Stimulated activated memory B cell treated with anti-CD40 and anti-IgM and Interleukin-4, amounts not matched to agents 10 μg/mL and 1 μg/mL and 100 μg/mL, for 72 hours (primary cell): ENCODE measurements at regions not wholly inside any gene's neighbourhood (a gene's known extent, or its start where the extent isn't known, plus 50 kb on each side); places are given as distances from the start of the nearest gene placed in this dataset.
"Not testable (repeated sequence)": the region's sequence is repeated elsewhere in the genome, so short reads cannot be mapped to it uniquely, and the experiment has no call there.

Experiments used
- ATAC-seq: fragments of 150-1000 bp; cut with Tn5 transposase; 2 replicates; pipeline ENCODE4 v1.10.0; 2021
- H3K27ac Mint-ChIP-seq: one replicate; pipeline ENCODE4 v1.8.0; 2022; ENCODE audit warnings: mild to moderate bottlenecking, mixed read lengths
- H3K27me3 Mint-ChIP-seq: one replicate; pipeline ENCODE4 v1.8.0; 2022; ENCODE audit warnings: mixed read lengths
- H3K36me3 Mint-ChIP-seq: one replicate; pipeline ENCODE4 v1.8.0; 2022; ENCODE audit warnings: mixed read lengths
- H3K4me1 Mint-ChIP-seq: one replicate; pipeline ENCODE4 v1.8.0; 2022; ENCODE audit warnings: mixed read lengths
- H3K4me3 Mint-ChIP-seq: one replicate; pipeline ENCODE4 v1.8.0; 2022; ENCODE audit warnings: mild to moderate bottlenecking, moderate library complexity, mixed read lengths
- H3K9me3 Mint-ChIP-seq: one replicate; pipeline ENCODE4 v1.8.0; 2022; ENCODE audit warnings: mixed read lengths

GRCh38 chr3:139226731-139227130 lies 117.1 kb upstream of the MRPS22 start:
- no peaks in the 10 kb centered on the region for H3K36me3 Mint-ChIP-seq
- ATAC-seq, result no peak
- no peak overlapping the region for H3K4me3 Mint-ChIP-seq
- H3K27me3 Mint-ChIP-seq, result no peaks in the 10 kb centered on the region
- no peaks in the 10 kb centered on the region for H3K9me3 Mint-ChIP-seq
- no peak overlapping the region for H3K27ac Mint-ChIP-seq
- no peaks in the 10 kb centered on the region for H3K4me1 Mint-ChIP-seq

GRCh38 chr3:139227165-139227564 lies 116.7 kb upstream of the MRPS22 start:
- Mint-ChIP-seq H3K36me3 (no peaks in the 10 kb centered on the region), H3K27ac (no peak overlapping the region), H3K27me3 (no peaks in the 10 kb centered on the region), H3K9me3 (no peaks in the 10 kb centered on the region), H3K4me1 (no peaks in the 10 kb centered on the region), H3K4me3 (no peak overlapping the region)
- ATAC-seq, result no peak

- Mint-ChIP-seq H3K4me3 (no peak overlapping the region), H3K27me3 (no peaks in the 10 kb centered on the region), H3K9me3 (no peaks in the 10 kb centered on the region), H3K27ac (no peak overlapping the region), H3K4me1 (no peaks in the 10 kb centered on the region), H3K36me3 (no peaks in the 10 kb centered on the region)
- no peak for ATAC-seq
Measured at GRCh38 chr3:139227827-139228226, 116.0 kb upstream of the MRPS22 start.

- ATAC-seq, result no peak
- Mint-ChIP-seq H3K4me3 (no peak overlapping the region), H3K27me3 (no peaks in the 10 kb centered on the region)
Measured at GRCh38 chr3:139230391-139230790, 113.4 kb upstream of the MRPS22 start.

GRCh38 chr3:139231555-139232281 lies 112.1 kb upstream of the MRPS22 start:
- Mint-ChIP-seq H3K4me3 (no peak overlapping the region), H3K9me3 (no peaks in the 10 kb centered on the region), H3K36me3 (no peaks in the 10 kb centered on the region), H3K27me3 (no peaks in the 10 kb centered on the region), H3K27ac (no peak overlapping the region), H3K4me1 (no peaks in the 10 kb centered on the region)
- ATAC-seq, result no peak

More at GRCh38 chr3:139230391-139230790, 113.4 kb upstream of the MRPS22 start:
- Mint-ChIP-seq H3K36me3 (no peaks in the 10 kb centered on the region), H3K9me3 (no peaks in the 10 kb centered on the region), H3K27ac (no peak overlapping the region), H3K4me1 (no peaks in the 10 kb centered on the region)

GRCh38 chr3:139232341-139232740 lies 111.5 kb upstream of the MRPS22 start:
- H3K36me3 Mint-ChIP-seq, H3K4me1 Mint-ChIP-seq, ATAC-seq, H3K27ac Mint-ChIP-seq, H3K4me3 Mint-ChIP-seq, H3K27me3 Mint-ChIP-seq, H3K9me3 Mint-ChIP-seq: not testable (repeated sequence)

GRCh38 chr3:139234491-139234890 lies 109.3 kb upstream of the MRPS22 start:
- no peak for ATAC-seq

GRCh38 chr3:139235192-139235591 lies 108.6 kb upstream of the MRPS22 start:
- Mint-ChIP-seq H3K9me3 (no peaks in the 10 kb centered on the region), H3K4me3 (no peak overlapping the region), H3K4me1 (no peaks in the 10 kb centered on the region), H3K27ac (no peak overlapping the region), H3K36me3 (no peaks in the 10 kb centered on the region), H3K27me3 (peaks cover 24% of the 10 kb centered on the region)
- peak; percentile 48 for ATAC-seq

More at GRCh38 chr3:139234491-139234890, 109.3 kb upstream of the MRPS22 start:
- Mint-ChIP-seq H3K4me1 (no peaks in the 10 kb centered on the region), H3K4me3 (no peak overlapping the region), H3K27me3 (peaks cover 20% of the 10 kb centered on the region), H3K9me3 (no peaks in the 10 kb centered on the region), H3K27ac (no peak overlapping the region), H3K36me3 (no peaks in the 10 kb centered on the region)

- H3K4me3 Mint-ChIP-seq, result no peak overlapping the region
- H3K4me1 Mint-ChIP-seq, result no peaks in the 10 kb centered on the region
- no peaks in the 10 kb centered on the region for H3K9me3 Mint-ChIP-seq
- no peak for ATAC-seq
- H3K27ac Mint-ChIP-seq, result no peak overlapping the region
- H3K36me3 Mint-ChIP-seq, result no peaks in the 10 kb centered on the region
- peaks cover 24% of the 10 kb centered on the region for H3K27me3 Mint-ChIP-seq
Measured at GRCh38 chr3:139236336-139236735, 107.5 kb upstream of the MRPS22 start.

GRCh38 chr3:139238281-139239030 lies 105.4 kb upstream of the MRPS22 start:
- Mint-ChIP-seq H3K4me1 (no peaks in the 10 kb centered on the region), H3K4me3 (no peak overlapping the region), H3K36me3 (no peaks in the 10 kb centered on the region), H3K27ac (no peak overlapping the region), H3K9me3 (no peaks in the 10 kb centered on the region), H3K27me3 (peaks cover 24% of the 10 kb centered on the region)
- no peak for ATAC-seq

GRCh38 chr3:139239550-139239949 lies 104.3 kb upstream of the MRPS22 start:
- H3K36me3 Mint-ChIP-seq, result no peaks in the 10 kb centered on the region
- peaks cover 24% of the 10 kb centered on the region for H3K27me3 Mint-ChIP-seq
- no peak overlapping the region for H3K27ac Mint-ChIP-seq
- no peak for ATAC-seq
- H3K4me3 Mint-ChIP-seq, result no peak overlapping the region
- no peaks in the 10 kb centered on the region for H3K9me3 Mint-ChIP-seq
- H3K4me1 Mint-ChIP-seq, result no peaks in the 10 kb centered on the region

- Mint-ChIP-seq H3K36me3 (no peaks in the 10 kb centered on the region), H3K27me3 (peaks cover 27% of the 10 kb centered on the region), H3K4me3 (no peak overlapping the region), H3K9me3 (no peaks in the 10 kb centered on the region), H3K4me1 (no peaks in the 10 kb centered on the region), H3K27ac (no peak overlapping the region)
- ATAC-seq, result no peak
Measured at GRCh38 chr3:139241783-139242182, 102.0 kb upstream of the MRPS22 start.

GRCh38 chr3:139243710-139244109 lies 100.1 kb upstream of the MRPS22 start:
- no peaks in the 10 kb centered on the region for H3K9me3 Mint-ChIP-seq
- H3K27me3 Mint-ChIP-seq, result peaks cover 33% of the 10 kb centered on the region
- no peaks in the 10 kb centered on the region for H3K36me3 Mint-ChIP-seq
- no peak overlapping the region for H3K4me3 Mint-ChIP-seq
- H3K4me1 Mint-ChIP-seq, result no peaks in the 10 kb centered on the region
- no peak for ATAC-seq
- no peak overlapping the region for H3K27ac Mint-ChIP-seq

GRCh38 chr3:139248593-139249255 lies 95.1 kb upstream of the MRPS22 start:
- no peaks in the 10 kb centered on the region for H3K36me3 Mint-ChIP-seq
- ATAC-seq, result no peak
- no peak overlapping the region for H3K27ac Mint-ChIP-seq
- H3K27me3 Mint-ChIP-seq, result peaks cover 48% of the 10 kb centered on the region
- H3K4me1 Mint-ChIP-seq, result no peaks in the 10 kb centered on the region
- H3K9me3 Mint-ChIP-seq, result no peaks in the 10 kb centered on the region
- H3K4me3 Mint-ChIP-seq, result no peak overlapping the region

- H3K27me3 Mint-ChIP-seq, result peaks cover 55% of the 10 kb centered on the region
Measured at GRCh38 chr3:139251529-139251928, 92.3 kb upstream of the MRPS22 start.

More at GRCh38 chr3:139251529-139251928, 92.3 kb upstream of the MRPS22 start:
- no peaks in the 10 kb centered on the region for H3K4me1 Mint-ChIP-seq
- no peak for ATAC-seq
- H3K4me3 Mint-ChIP-seq, result no peak overlapping the region
- no peak overlapping the region for H3K27ac Mint-ChIP-seq
- no peaks in the 10 kb centered on the region for H3K9me3 Mint-ChIP-seq
- H3K36me3 Mint-ChIP-seq, result no peaks in the 10 kb centered on the region
